K562 (cell line): ENCODE measurements at regions not wholly inside any gene's neighbourhood (a gene's known extent, or its start where the extent isn't known, plus 50 kb on each side); places are given as distances from the start of the nearest gene placed in this dataset.

ENCODE experiments used
- ATAC-seq: fragments of 200-7000 bp; cut with Tn5 transposase; 3 replicates; pipeline ENCODE4 v1.9.1; 2020; ENCODE audit warnings: moderate library complexity
- BruUV-seq: library from RNA; stranded (reverse); fragments of 400-500 nt; replicated peaks from 2 replicates; lab custom pipeline; 2021; lab: Mats Ljungman, UMichigan
- CTCF ChIA-PET: fragments of 300-600 bp; formaldehyde crosslinking; extraction: SDS; loops from one replicate; lab custom pipeline; 2021; ENCODE audit warnings: low intra/inter-chr PET ratio; lab: Yijun Ruan, JAX
- POLR2A ChIA-PET: fragments of 300-600, 350-650 bp; sonication (Branson Sonifier 250); formaldehyde crosslinking; extraction: SDS; loops from one replicate; lab custom pipeline; 2021; ENCODE audit warnings: antibody characterized with exemption, inconsistent platforms; lab: Yijun Ruan, JAX
- DNase-seq, 4 experiments: peaks; one replicate each; pipeline versions ENCODE4 v3.0.0 to v3.0.0-alpha.2; 2011 to 2018; ENCODE audit warnings: low spot score in 3 of 4, mixed read lengths in 3 of 4; ENCODE audit errors: extremely low read depth in 1 of 4
- FAIRE-seq: peaks from 2 replicates; lab custom pipeline; 2011; peaks lifted over from hg19 to GRCh38; lab: Jason Lieb, UNC
- H2AFZ ChIP-seq: 2 replicates; pipeline ENCODE4 v1.6.0; 2011; ENCODE audit warnings: low read depth, low read length, control low read depth, inconsistent platforms
- H3K27ac ChIP-seq: fragments of 200-600 bp; 3 replicates; pipeline ENCODE4 v1.8.0; 2011; ENCODE audit warnings: low read depth, mild to moderate bottlenecking, control low read depth, inconsistent platforms, low read length, moderate library complexity, mixed read lengths; ENCODE audit errors: extremely low read depth
- H3K27me3 ChIP-seq, 2 experiments: fragments of 300-600 bp in 1 of 2; 2 replicates in 1 of 2; 3 replicates in 1 of 2; pipeline versions ENCODE4 v1.6.0 to v1.8.0; 2011; ENCODE audit warnings: inconsistent platforms in 2 of 2, low read length in 2 of 2, mild to moderate bottlenecking in 1 of 2, mixed read lengths in 1 of 2, moderate library complexity in 1 of 2; ENCODE audit not compliant: control insufficient read depth in 2 of 2, insufficient read depth in 2 of 2
- H3K36me3 ChIP-seq: fragments of 300-600 bp; 3 replicates; pipeline ENCODE4 v1.8.0; 2011; ENCODE audit warnings: mild to moderate bottlenecking, low read length, inconsistent platforms; ENCODE audit not compliant: control insufficient read depth, insufficient read depth
- H3K4me1 ChIP-seq, 2 experiments: fragments of 200-600 bp in 1 of 2; replicated peaks in 1 of 2; 2 replicates in 1 of 2; 3 replicates in 1 of 2; pipeline versions ENCODE4 v1.5.1 to v1.8.0; 2011; ENCODE audit warnings: inconsistent platforms in 2 of 2, low read length in 2 of 2, mild to moderate bottlenecking in 1 of 2, mixed read lengths in 1 of 2, moderate library complexity in 1 of 2; ENCODE audit not compliant: control insufficient read depth in 2 of 2, insufficient read depth in 2 of 2
- H3K4me2 ChIP-seq: 2 replicates; pipeline ENCODE4 v1.6.1; 2011; ENCODE audit warnings: low read length, control low read depth, inconsistent platforms, mixed read lengths; ENCODE audit not compliant: insufficient read depth
- H3K4me3 ChIP-seq: fragments of 200-600 bp; sonication (generic), shearing (Covaris generic); 2 replicates; pipeline ENCODE4 v1.5.1; 2016; ENCODE audit warnings: control low read depth, inconsistent platforms
- H3K79me2 ChIP-seq: fragments of 200-600 bp; 3 replicates; pipeline ENCODE4 v1.8.0; 2011; ENCODE audit warnings: low read length, inconsistent platforms; ENCODE audit not compliant: control insufficient read depth, insufficient read depth
- H3K9ac ChIP-seq, 2 experiments: 2 replicates each; pipeline versions ENCODE4 v1.6.0 to v1.6.1; 2011; ENCODE audit warnings: low read depth in 2 of 2, low read length in 2 of 2, control low read depth in 1 of 2, inconsistent platforms in 1 of 2, mild to moderate bottlenecking in 1 of 2, mixed read lengths in 1 of 2; ENCODE audit not compliant: insufficient read depth in 1 of 2
- H3K9me1 ChIP-seq: one replicate; pipeline ENCODE4 v1.6.0; 2011; ENCODE audit warnings: inconsistent platforms, mild to moderate bottlenecking, low read length, moderate library complexity; ENCODE audit not compliant: control insufficient read depth, insufficient read depth
- H3K9me3 ChIP-seq: replicated peaks from 2 replicates; pipeline ENCODE4 v1.5.1; 2011; ENCODE audit warnings: low read depth, low read length, inconsistent platforms; ENCODE audit not compliant: control insufficient read depth, insufficient read depth
- H4K20me1 ChIP-seq: replicated peaks from 2 replicates; pipeline ENCODE4 v1.6.1; 2011; ENCODE audit warnings: low read length, inconsistent platforms, mixed read lengths; ENCODE audit not compliant: control insufficient read depth, insufficient read depth
- CBFB ChIP-seq: sonication (generic); formaldehyde crosslinking; IDR thresholded peaks from 2 replicates; pipeline ENCODE4 v1.4.0; 2020; ENCODE audit warnings: mild to moderate bottlenecking, missing genetic modification reagents
- MBD2 ChIP-seq: sonication (generic); IDR thresholded peaks from 2 replicates; pipeline ENCODE4 v1.6.1; 2016; ENCODE audit warnings: low read depth, borderline replicate concordance
- MED1 ChIP-seq: sonication (generic); formaldehyde crosslinking; IDR thresholded peaks from 2 replicates; pipeline ENCODE4 v1.8.1; 2023; ENCODE audit warnings: missing genetic modification reagents, borderline replicate concordance
- NCOA1 ChIP-seq: fragments of 450-650 bp; IDR thresholded peaks from 2 replicates; pipeline ENCODE4 v1.6.1; 2016; ENCODE audit warnings: low read depth
- SAP30 ChIP-seq: fragments of 200-600 bp; sonication (generic); IDR thresholded peaks from 2 replicates; pipeline ENCODE4 v1.6.1; 2012; ENCODE audit warnings: borderline replicate concordance, low read depth, mild to moderate bottlenecking, moderate library complexity, low read length, control low read depth, inconsistent platforms; ENCODE audit not compliant: insufficient read depth, poor library complexity, severe bottlenecking
- TAL1 ChIP-seq: fragments of 450-650 bp; IDR thresholded peaks from 2 replicates; pipeline ENCODE4 v1.6.1; 2016; ENCODE audit warnings: mild to moderate bottlenecking
- ZBTB43 ChIP-seq: sonication (generic); formaldehyde crosslinking; IDR thresholded peaks from 2 replicates; pipeline ENCODE4 v1.8.0; 2023; ENCODE audit warnings: mild to moderate bottlenecking, missing genetic modification reagents
- ZNF354B ChIP-seq: fragments of 250-450 bp; sonication (Bioruptor Pico); IDR thresholded peaks from 2 replicates; pipeline ENCODE4 v1.4.0; 2020
- WGBS: fragments of 100-300 bp; shearing (Covaris generic); methylation state at CpG from one replicate; pipeline ENCODE4 v1.1.6; 2016; ENCODE audit warnings: low coverage, mixed read lengths; ENCODE audit not compliant: insufficient coverage; ENCODE audit errors: missing lambda C conversion rate; 5-methylcytosine and 5-hydroxymethylcytosine counted together
- in situ Hi-C: fragments of 300-500 bp; cut with MboI; formaldehyde crosslinking; loops from 4 replicates; pipeline ENCODE4 v1.15.0; 2018; ENCODE audit warnings: inconsistent platforms, mixed read lengths
- intact Hi-C: fragments of 100-400 bp; cut with micrococcal nuclease; formaldehyde crosslinking; loops from 2 replicates; pipeline ENCODE4 v1.14.2; 2022
- TF ChIP-seq, protein P1 (sequence below): fragments of 450-650 bp; formaldehyde crosslinking; IDR thresholded peaks from 2 replicates; pipeline ENCODE4 v1.4.0; 2020; ENCODE audit warnings: mild to moderate bottlenecking
- TF ChIP-seq, protein P2 (sequence below): fragments of 250-450 bp; sonication (Bioruptor Pico); IDR thresholded peaks from 2 replicates; pipeline ENCODE4 v1.5.1; 2021; ENCODE audit warnings: mild to moderate bottlenecking
- TF ChIP-seq, protein P3 (sequence below), 2 experiments: fragments of 450-650 bp; IDR thresholded peaks; 2 replicates each; pipeline ENCODE4 v1.6.1; 2016; ENCODE audit warnings: mild to moderate bottlenecking in 2 of 2, borderline replicate concordance in 1 of 2, low read depth in 1 of 2, moderate library complexity in 1 of 2

- no peak for FAIRE-seq
- H3K79me2 ChIP-seq: no peaks in the 10 kb centered on the region
- no peak for ATAC-seq
- H2AFZ ChIP-seq: no peak overlapping the region
- no peak overlapping the region for H3K4me3 ChIP-seq
- intact Hi-C loops: no loop called here
- no peaks in the 10 kb centered on the region for H3K36me3 ChIP-seq
- H3K27me3 ChIP-seq: peaks cover 2 to 9% of the 10 kb centered on the region in 2 experiments; a peak in 2 of 5 replicates
- in situ Hi-C loops: no loop called here
- H3K9me3 ChIP-seq: no peaks in the 10 kb centered on the region
- H3K9me1 ChIP-seq: no peaks in the 10 kb centered on the region
- 0% methylated on average over 8 of the region's 8 CpGs for WGBS
- no peaks in the 10 kb centered on the region for H3K4me1 ChIP-seq
- no peaks in the 10 kb centered on the region for H4K20me1 ChIP-seq
- H3K4me2 ChIP-seq: no peak overlapping the region
- CTCF ChIA-PET: no interaction called here
- H3K27ac ChIP-seq: no peak overlapping the region
- no peak overlapping the region for H3K9ac ChIP-seq
- no TSS peak for BruUV-seq
- no peak for DNase-seq
- POLR2A ChIA-PET: no interaction called here
- no peak for TF ChIP-seq ZNF354B (CRISPR knock-in tag)
- TF ChIP-seq, protein P1, sequence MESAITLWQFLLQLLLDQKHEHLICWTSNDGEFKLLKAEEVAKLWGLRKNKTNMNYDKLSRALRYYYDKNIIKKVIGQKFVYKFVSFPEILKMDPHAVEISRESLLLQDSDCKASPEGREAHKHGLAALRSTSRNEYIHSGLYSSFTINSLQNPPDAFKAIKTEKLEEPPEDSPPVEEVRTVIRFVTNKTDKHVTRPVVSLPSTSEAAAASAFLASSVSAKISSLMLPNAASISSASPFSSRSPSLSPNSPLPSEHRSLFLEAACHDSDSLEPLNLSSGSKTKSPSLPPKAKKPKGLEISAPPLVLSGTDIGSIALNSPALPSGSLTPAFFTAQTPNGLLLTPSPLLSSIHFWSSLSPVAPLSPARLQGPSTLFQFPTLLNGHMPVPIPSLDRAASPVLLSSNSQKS (CRISPR knock-in tag): no peak
- no peak for TF ChIP-seq CBFB
- TF ChIP-seq ZBTB43 (CRISPR knock-in tag): no peak
- no peak for TF ChIP-seq SAP30
- no peak for TF ChIP-seq NCOA1
- no peak for TF ChIP-seq MED1 (CRISPR knock-in tag)
- TF ChIP-seq MBD2: no peak
- TF ChIP-seq, protein P2, sequence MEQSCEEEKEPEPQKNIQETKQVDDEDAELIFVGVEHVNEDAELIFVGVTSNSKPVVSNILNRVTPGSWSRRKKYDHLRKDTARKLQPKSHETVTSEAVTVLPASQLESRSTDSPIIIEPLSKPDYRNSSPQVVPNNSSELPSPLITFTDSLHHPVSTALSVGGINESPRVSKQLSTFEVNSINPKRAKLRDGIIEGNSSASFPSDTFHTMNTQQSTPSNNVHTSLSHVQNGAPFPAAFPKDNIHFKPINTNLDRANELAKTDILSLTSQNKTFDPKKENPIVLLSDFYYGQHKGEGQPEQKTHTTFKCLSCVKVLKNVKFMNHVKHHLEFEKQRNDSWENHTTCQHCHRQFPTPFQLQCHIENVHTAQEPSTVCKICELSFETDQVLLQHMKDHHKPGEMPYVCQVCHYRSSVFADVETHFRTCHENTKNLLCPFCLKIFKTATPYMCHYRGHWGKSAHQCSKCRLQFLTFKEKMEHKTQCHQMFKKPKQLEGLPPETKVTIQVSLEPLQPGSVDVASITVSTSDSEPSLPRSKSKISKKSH (CRISPR knock-in tag): no peak
- TF ChIP-seq, protein P3, sequence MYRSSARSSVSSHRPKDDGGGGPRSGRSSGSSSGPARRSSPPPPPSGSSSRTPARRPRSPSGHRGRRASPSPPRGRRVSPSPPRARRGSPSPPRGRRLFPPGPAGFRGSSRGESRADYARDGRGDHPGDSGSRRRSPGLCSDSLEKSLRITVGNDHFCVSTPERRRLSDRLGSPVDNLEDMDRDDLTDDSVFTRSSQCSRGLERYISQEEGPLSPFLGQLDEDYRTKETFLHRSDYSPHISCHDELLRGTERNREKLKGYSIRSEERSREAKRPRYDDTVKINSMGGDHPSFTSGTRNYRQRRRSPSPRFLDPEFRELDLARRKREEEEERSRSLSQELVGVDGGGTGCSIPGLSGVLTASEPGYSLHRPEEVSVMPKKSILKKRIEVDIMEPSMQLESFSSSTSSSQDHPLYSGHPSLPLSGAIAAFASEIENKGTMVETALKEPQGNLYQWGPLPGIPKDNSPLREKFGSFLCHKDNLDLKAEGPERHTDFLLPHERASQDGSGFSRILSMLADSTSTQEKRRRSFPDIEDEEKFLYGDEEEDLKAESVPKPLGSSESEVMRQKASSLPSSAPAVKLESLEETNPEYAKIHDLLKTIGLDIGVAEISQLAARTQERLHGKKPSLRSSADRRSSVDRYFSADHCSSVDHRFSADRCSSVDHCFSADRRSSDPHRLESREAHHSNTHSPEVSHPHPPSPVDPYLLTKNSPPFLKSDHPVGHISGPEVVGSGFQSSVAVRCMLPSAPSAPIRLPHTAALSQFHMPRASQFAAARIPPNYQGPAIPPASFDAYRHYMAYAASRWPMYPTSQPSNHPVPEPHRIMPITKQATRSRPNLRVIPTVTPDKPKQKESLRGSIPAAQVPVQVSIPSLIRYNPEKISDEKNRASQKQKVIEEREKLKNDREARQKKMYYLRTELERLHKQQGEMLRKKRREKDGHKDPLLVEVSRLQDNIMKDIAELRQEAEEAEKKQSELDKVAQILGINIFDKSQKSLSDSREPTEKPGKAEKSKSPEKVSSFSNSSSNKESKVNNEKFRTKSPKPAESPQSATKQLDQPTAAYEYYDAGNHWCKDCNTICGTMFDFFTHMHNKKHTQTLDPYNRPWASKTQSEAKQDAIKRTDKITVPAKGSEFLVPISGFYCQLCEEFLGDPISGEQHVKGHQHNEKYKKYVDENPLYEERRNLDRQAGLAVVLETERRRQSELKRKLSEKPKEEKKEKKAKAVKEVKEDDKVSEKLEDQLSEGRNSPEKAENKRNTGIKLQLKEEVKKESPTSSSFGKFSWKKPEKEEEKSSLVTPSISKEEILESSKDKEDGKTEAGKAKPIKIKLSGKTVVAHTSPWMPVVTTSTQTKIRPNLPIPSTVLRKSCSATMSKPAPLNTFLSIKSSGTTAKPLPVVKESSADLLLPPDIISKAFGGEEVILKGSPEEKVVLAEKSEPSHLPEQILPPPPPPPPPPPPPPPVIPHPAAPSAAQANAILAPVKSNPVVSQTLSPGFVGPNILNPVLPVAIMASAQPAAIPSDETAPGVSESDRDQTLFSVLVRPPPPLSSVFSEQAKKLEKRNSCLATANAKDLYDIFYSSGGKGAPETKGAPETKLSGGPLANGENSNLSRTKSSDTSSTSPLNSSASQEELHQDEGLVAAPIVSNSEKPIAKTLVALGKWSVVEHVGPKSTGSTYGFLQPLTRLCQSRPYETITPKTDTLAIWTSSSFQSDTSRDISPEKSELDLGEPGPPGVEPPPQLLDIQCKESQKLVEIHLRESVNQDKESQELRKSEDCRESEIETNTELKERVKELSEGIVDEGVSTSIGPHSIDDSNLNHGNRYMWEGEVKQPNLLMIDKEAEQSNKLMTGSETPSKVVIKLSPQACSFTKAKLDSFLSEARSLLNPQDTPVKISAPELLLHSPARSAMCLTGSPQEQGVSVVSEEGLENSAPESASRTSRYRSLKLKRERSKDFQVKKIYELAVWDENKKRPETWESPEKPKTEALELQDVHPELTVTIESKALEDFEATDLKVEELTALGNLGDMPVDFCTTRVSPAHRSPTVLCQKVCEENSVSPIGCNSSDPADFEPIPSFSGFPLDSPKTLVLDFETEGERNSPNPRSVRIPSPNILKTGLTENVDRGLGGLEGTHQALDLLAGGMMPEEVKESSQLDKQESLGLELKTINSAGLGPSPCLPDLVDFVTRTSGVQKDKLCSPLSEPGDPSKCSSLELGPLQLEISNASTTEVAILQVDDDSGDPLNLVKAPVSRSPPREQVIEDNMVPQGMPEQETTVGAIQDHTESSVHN (IDR thresholded peaks at IDR 0.05; ENCODE audit: borderline replicate concordance in 1 of 2, low read depth in 1 of 2): no peak
- no peak for TF ChIP-seq TAL1
Observed at GRCh38 chr10:2813286-2813685, 254.1 kb upstream of the PFKP start.
